ENCODE measurements at regions not wholly inside any gene's neighbourhood (a gene's known extent, or its start where the extent isn't known, plus 50 kb on each side); places are given as distances from the start of the nearest gene placed in this dataset.

- no peak for DNase-seq
- H3K4me2 ChIP-seq (replicated peaks; ENCODE audit: low read depth, low read length, poor library complexity, severe bottlenecking) = no peak overlapping the region
- no peaks in the 10 kb centered on the region for H3K36me3 ChIP-seq (replicated peaks in 1 of 2; ENCODE audit: control extremely low read depth in 1 of 2, control insufficient read depth in 1 of 2, extremely low read depth in 1 of 2, insufficient read depth in 2 of 2, low read length in 1 of 2)
- no peak for ATAC-seq (ENCODE audit: low read depth)
- H3K27ac ChIP-seq (ENCODE audit: low read length in 2 of 2) = no peak overlapping the region
- no peaks in the 10 kb centered on the region for H3K27me3 Mint-ChIP-seq
- no CpG with 5 or more reads among the region's 2 CpGs for WGBS (ENCODE audit: insufficient coverage)
- H3K27me3 ChIP-seq (replicated peaks in 1 of 4; ENCODE audit: control extremely low read depth in 1 of 4, control insufficient read depth in 3 of 4, insufficient read depth in 4 of 4, low read length in 3 of 4) = no peaks in the 10 kb centered on the region
- ChIA-PET CTCF (no interaction called here), POLR2A (no interaction called here)
- no peaks in the 10 kb centered on the region for H4K20me1 ChIP-seq (ENCODE audit: control insufficient read depth, insufficient read depth, low read length, poor library complexity, severe bottlenecking)
- no peaks in the 10 kb centered on the region for H3K4me1 Mint-ChIP-seq
- H3K9me3 Mint-ChIP-seq (ENCODE audit: insufficient read depth) = peaks cover 3% of the 10 kb centered on the region
- no peak overlapping the region for H3K4me3 Mint-ChIP-seq
- H3K9ac ChIP-seq (ENCODE audit: low read length) = no peak overlapping the region
- no peak overlapping the region for H2AFZ ChIP-seq (ENCODE audit: insufficient read depth, low read depth, low read length, poor library complexity, severe bottlenecking)
- no peaks in the 10 kb centered on the region for H3K4me1 ChIP-seq (ENCODE audit: control insufficient read depth in 2 of 2, insufficient read depth in 2 of 2, low read length in 2 of 2)
- no peak overlapping the region for H3K27ac Mint-ChIP-seq
- intact Hi-C loops (cut with micrococcal nuclease) = no loop called here
- H3K4me3 ChIP-seq (ENCODE audit: control extremely low read depth in 1 of 5, extremely low read depth in 1 of 5, insufficient read depth in 1 of 5, low read depth in 2 of 5, low read length in 4 of 5) = no peak overlapping the region
- TF ChIP-seq, protein P1, sequence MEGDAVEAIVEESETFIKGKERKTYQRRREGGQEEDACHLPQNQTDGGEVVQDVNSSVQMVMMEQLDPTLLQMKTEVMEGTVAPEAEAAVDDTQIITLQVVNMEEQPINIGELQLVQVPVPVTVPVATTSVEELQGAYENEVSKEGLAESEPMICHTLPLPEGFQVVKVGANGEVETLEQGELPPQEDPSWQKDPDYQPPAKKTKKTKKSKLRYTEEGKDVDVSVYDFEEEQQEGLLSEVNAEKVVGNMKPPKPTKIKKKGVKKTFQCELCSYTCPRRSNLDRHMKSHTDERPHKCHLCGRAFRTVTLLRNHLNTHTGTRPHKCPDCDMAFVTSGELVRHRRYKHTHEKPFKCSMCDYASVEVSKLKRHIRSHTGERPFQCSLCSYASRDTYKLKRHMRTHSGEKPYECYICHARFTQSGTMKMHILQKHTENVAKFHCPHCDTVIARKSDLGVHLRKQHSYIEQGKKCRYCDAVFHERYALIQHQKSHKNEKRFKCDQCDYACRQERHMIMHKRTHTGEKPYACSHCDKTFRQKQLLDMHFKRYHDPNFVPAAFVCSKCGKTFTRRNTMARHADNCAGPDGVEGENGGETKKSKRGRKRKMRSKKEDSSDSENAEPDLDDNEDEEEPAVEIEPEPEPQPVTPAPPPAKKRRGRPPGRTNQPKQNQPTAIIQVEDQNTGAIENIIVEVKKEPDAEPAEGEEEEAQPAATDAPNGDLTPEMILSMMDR (IDR thresholded peaks at IDR 0.05) = no peak
- TF ChIP-seq EZH2 (IDR thresholded peaks at IDR 0.05; ENCODE audit: borderline replicate concordance, insufficient read depth, low read depth, low read length, poor library complexity, severe bottlenecking) = no peak
- no peaks in the 10 kb centered on the region for H3K79me2 ChIP-seq (ENCODE audit: control insufficient read depth, insufficient read depth, low read length)
- peaks cover 0 to 5% (median 0%) of the 10 kb centered on the region in 3 donors for H3K9me3 ChIP-seq (ENCODE audit: control extremely low read depth in 1 of 3, control insufficient read depth in 2 of 3, insufficient read depth in 1 of 3, low read length in 2 of 3)
Observed at GRCh38 chr13:34756572-34756971, 185.5 kb upstream of the NBEA start.

DNA sequence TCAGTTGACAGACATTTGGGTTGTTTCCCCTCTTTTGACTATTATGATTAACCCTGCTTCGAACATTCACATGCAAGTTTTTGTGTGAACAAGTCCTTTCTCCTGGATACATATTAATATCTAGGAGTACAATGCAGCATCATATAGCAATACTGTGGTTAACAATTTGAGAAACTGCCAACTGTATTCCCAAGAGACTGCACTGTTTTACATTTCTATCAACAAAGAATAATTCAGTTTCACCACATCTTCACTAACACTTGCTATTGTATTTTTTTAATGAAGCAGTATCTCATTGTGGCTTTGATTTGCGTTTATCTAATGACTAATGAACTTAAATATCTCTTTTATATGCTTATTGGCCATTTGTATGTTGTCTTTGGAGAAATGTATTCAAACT, 184.6 kb upstream of the NBEA start:
- H3K9ac ChIP-seq (ENCODE audit: low read length) = no peak overlapping the region
- no peaks in the 10 kb centered on the region for H3K27me3 Mint-ChIP-seq
- no peak overlapping the region for H3K27ac ChIP-seq (ENCODE audit: low read length in 2 of 2)
- peaks cover 3% of the 10 kb centered on the region for H3K9me3 Mint-ChIP-seq (ENCODE audit: insufficient read depth)
- no peak overlapping the region for H3K4me2 ChIP-seq (replicated peaks; ENCODE audit: low read depth, low read length, poor library complexity, severe bottlenecking)
- H3K79me2 ChIP-seq (ENCODE audit: control insufficient read depth, insufficient read depth, low read length) = no peaks in the 10 kb centered on the region
- no CpG with 5 or more reads among the region's 2 CpGs for WGBS (ENCODE audit: insufficient coverage)
- intact Hi-C loops (cut with micrococcal nuclease) = no loop called here
- H3K9me3 ChIP-seq (ENCODE audit: control extremely low read depth in 1 of 3, control insufficient read depth in 2 of 3, insufficient read depth in 1 of 3, low read length in 2 of 3) = peaks cover 0 to 5% (median 0%) of the 10 kb centered on the region in 3 donors
- H3K4me1 ChIP-seq (ENCODE audit: control insufficient read depth in 2 of 2, insufficient read depth in 2 of 2, low read length in 2 of 2) = no peaks in the 10 kb centered on the region
- H3K4me1 Mint-ChIP-seq = no peaks in the 10 kb centered on the region
- ATAC-seq (ENCODE audit: low read depth) (no peak), DNase-seq (no peak)
- ChIA-PET POLR2A (no interaction called here), CTCF (no interaction called here)
- no peak overlapping the region for H3K27ac Mint-ChIP-seq
- H2AFZ ChIP-seq (ENCODE audit: insufficient read depth, low read depth, low read length, poor library complexity, severe bottlenecking) = no peak overlapping the region
- H4K20me1 ChIP-seq (ENCODE audit: control insufficient read depth, insufficient read depth, low read length, poor library complexity, severe bottlenecking) = no peaks in the 10 kb centered on the region
- no peak overlapping the region for H3K4me3 ChIP-seq (ENCODE audit: control extremely low read depth in 1 of 5, extremely low read depth in 1 of 5, insufficient read depth in 1 of 5, low read depth in 2 of 5, low read length in 4 of 5)
- no peaks in the 10 kb centered on the region for H3K36me3 ChIP-seq (replicated peaks in 1 of 2; ENCODE audit: control extremely low read depth in 1 of 2, control insufficient read depth in 1 of 2, extremely low read depth in 1 of 2, insufficient read depth in 2 of 2, low read length in 1 of 2)
- no peak overlapping the region for H3K4me3 Mint-ChIP-seq
- TF ChIP-seq EZH2 (IDR thresholded peaks at IDR 0.05; ENCODE audit: borderline replicate concordance, insufficient read depth, low read depth, low read length, poor library complexity, severe bottlenecking) = no peak
- TF ChIP-seq, protein P1 (IDR thresholded peaks at IDR 0.05) = no peak
- H3K27me3 ChIP-seq (replicated peaks in 1 of 4; ENCODE audit: control extremely low read depth in 1 of 4, control insufficient read depth in 3 of 4, insufficient read depth in 4 of 4, low read length in 3 of 4) = no peaks in the 10 kb centered on the region
